ENCODE measurements at regions not wholly inside any gene's neighbourhood (a gene's known extent, or its start where the extent isn't known, plus 50 kb on each side); places are given as distances from the start of the nearest gene placed in this dataset.

DNA sequence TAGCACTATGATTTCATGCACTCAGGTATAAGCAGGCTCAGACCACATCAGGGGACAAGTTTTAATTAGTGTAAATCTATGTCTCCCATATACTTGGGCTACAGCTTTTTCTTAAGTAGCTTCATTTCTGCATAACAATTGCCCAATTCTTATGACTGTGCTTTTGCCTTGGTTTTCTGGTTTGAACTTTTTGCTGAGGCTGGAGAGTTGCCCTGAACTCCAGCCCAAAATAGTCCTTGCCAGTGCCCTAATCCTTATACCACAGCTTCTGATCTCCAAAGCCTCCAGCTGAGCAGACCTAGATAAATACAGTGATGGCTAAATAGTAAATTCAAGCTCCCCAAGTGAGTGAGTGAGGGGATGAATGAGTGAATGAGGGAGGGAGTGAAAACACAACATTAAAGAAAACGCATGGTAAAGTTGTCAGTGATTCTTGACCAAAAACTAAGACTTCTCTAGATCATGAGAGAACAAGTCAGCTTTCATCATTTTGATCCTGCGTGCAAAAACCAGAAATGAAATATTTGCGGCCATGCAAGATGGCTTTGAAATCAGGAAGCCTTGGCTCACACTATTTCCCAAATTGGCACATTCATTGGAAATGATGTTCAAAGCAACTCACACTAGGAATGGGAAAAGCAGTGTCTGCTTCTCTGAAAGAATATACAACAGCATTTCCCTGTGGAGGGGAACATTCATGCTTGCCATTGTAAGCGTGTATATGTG lies 437.1 kb upstream of the CTSO start:
- intact Hi-C loops (cut with DNase I), result no loop called here
- WGBS, 4 donors, result 79 to 84% (median 80%) methylated on average over 4 of the region's 4 CpGs

GRCh38 chr4:156388826-156389225 lies 435.2 kb upstream of the CTSO start:
- Histone ChIP-seq H3K9me3 (no peaks in the 10 kb centered on the region), H3K27ac (no peak overlapping the region), H3K4me1 (peaks cover 0 to 13% (median 0%) of the 10 kb centered on the region in 12 donors), H3K36me3 (no peaks in the 10 kb centered on the region), H3K27me3 (no peaks in the 10 kb centered on the region), H3K4me3 (no peak overlapping the region)
- intact Hi-C loops (cut with DNase I), result no loop called here
- 70 to 73% (median 71%) methylated on average over 3 of the region's 3 CpGs for WGBS, 4 donors
- TF ChIP-seq POLR2A (IDR thresholded peaks at IDR 0.05), result no peak
- TF ChIP-seq, protein P1, sequence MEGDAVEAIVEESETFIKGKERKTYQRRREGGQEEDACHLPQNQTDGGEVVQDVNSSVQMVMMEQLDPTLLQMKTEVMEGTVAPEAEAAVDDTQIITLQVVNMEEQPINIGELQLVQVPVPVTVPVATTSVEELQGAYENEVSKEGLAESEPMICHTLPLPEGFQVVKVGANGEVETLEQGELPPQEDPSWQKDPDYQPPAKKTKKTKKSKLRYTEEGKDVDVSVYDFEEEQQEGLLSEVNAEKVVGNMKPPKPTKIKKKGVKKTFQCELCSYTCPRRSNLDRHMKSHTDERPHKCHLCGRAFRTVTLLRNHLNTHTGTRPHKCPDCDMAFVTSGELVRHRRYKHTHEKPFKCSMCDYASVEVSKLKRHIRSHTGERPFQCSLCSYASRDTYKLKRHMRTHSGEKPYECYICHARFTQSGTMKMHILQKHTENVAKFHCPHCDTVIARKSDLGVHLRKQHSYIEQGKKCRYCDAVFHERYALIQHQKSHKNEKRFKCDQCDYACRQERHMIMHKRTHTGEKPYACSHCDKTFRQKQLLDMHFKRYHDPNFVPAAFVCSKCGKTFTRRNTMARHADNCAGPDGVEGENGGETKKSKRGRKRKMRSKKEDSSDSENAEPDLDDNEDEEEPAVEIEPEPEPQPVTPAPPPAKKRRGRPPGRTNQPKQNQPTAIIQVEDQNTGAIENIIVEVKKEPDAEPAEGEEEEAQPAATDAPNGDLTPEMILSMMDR (IDR thresholded peaks at IDR 0.05), result no peak
- DNase-seq (no peak), ATAC-seq (no peak)

More for the DNA sequence above, 437.1 kb upstream of the CTSO start:
- no peak for TF ChIP-seq POLR2A (IDR thresholded peaks at IDR 0.05)
- TF ChIP-seq, protein P1 (IDR thresholded peaks at IDR 0.05), result no peak
- no peaks in the 10 kb centered on the region for H3K27me3 ChIP-seq
- no peak for ATAC-seq
- H3K27ac ChIP-seq, result no peak overlapping the region
- no peaks in the 10 kb centered on the region for H3K9me3 ChIP-seq
- no peak for DNase-seq
- H3K4me3 ChIP-seq, result no peak overlapping the region
- peaks cover 0 to 13% (median 0%) of the 10 kb centered on the region in 12 donors for H3K4me1 ChIP-seq
- no peaks in the 10 kb centered on the region for H3K36me3 ChIP-seq

DNA sequence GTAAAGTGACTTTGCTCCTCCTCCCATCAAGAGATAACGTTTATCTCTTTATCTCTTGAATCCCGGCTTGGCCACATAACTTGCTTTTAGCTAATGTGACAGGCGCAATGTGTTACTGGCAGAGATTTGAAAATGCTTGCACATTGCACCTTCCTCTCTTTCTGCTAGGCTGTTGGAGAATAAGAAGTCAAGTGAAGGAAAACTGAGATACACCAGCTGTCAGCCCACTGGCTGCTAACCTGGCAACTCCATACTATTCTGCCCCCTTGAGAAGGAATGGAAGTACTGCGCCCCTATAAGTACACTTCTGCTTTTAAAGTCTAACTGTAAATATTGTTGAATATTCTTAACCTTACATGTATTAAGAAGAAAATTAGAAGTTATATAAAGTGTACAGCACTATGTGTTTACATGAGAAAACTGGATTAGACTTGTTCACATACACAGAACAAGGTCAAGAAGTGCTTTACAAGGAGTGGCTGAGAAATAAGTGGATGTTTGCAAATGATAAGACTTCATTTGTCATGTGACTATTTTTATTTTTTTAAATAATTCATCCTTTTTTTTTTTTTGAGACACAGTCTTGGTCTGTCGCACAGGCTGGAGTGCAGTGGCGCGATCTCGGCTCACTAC lies 424.5 kb upstream of the CTSO start:
- no peaks in the 10 kb centered on the region for H3K9me3 ChIP-seq
- H3K4me1 ChIP-seq, result peaks cover 0 to 4% (median 0%) of the 10 kb centered on the region in 12 donors
- 68 to 77% (median 71%) methylated on average over 8 of the region's 8 CpGs for WGBS, 4 donors
- DNase-seq (peak in 1 of 5 donors; percentile 13), ATAC-seq (peak in 2 of 4 donors; percentile 39 to 61)
- H3K27ac ChIP-seq, result peak overlapping the region in 1 of 12 donors; percentile 67
- H3K27me3 ChIP-seq, result no peaks in the 10 kb centered on the region
- H3K4me3 ChIP-seq, result peak overlapping the region in 1 of 12 donors; percentile 7
- H3K36me3 ChIP-seq, result no peaks in the 10 kb centered on the region
- TF ChIP-seq POLR2A (IDR thresholded peaks at IDR 0.05), result no peak
- TF ChIP-seq, protein P1 (IDR thresholded peaks at IDR 0.05), result peak in 11 of 12 donors; percentile 23 to 62 (median 42)
- intact Hi-C loops (cut with DNase I), result no loop called here

- H3K4me1 ChIP-seq, result peaks cover 0 to 4% (median 0%) of the 10 kb centered on the region in 12 donors
- DNase-seq, result no peak
- 77 to 84% (median 80%) methylated on average over 5 of the region's 5 CpGs for WGBS, 4 donors
- H3K4me3 ChIP-seq, result no peak overlapping the region
- H3K27ac ChIP-seq, result peak overlapping the region in 1 of 12 donors; percentile 67
- intact Hi-C loops (cut with DNase I), result no loop called here
- no peaks in the 10 kb centered on the region for H3K27me3 ChIP-seq
- no peaks in the 10 kb centered on the region for H3K9me3 ChIP-seq
- TF ChIP-seq POLR2A (IDR thresholded peaks at IDR 0.05), result no peak
- TF ChIP-seq, protein P1 (IDR thresholded peaks at IDR 0.05), result no peak
- no peak for ATAC-seq
- H3K36me3 ChIP-seq, result no peaks in the 10 kb centered on the region
These were observed 423.5 kb upstream of the CTSO start for GRCh38 chr4:156377036-156377710.
